Cardiac muscle cell (in vitro differentiated cells and primary cell): ENCODE measurements at regions not wholly inside any gene's neighbourhood (a gene's known extent, or its start where the extent isn't known, plus 50 kb on each side); places are given as distances from the start of the nearest gene placed in this dataset.

Experiments used
- DNase-seq, 2 donors: peaks; one replicate each; pipeline versions ENCODE4 v3.0.0 to v3.0.0-alpha.2; 2010 to 2017; ENCODE audit warnings: low read depth in 1 of 2, low spot score in 1 of 2
- H3K27ac ChIP-seq: fragments of 200-600 bp; sonication (generic); 2 replicates; pipeline ENCODE4 v1.5.1; 2016
- H3K27me3 ChIP-seq: fragments of 200-600 bp; sonication (generic); 2 replicates; pipeline ENCODE4 v1.6.0; 2016; ENCODE audit warnings: control low read depth
- H3K36me3 ChIP-seq: fragments of 200-600 bp; sonication (generic); 2 replicates; pipeline ENCODE4 v1.5.1; 2016; ENCODE audit warnings: control low read depth
- H3K4me1 ChIP-seq: fragments of 200-600 bp; sonication (generic); 2 replicates; pipeline ENCODE4 v1.8.1; 2017; ENCODE audit warnings: low read depth, mild to moderate bottlenecking, mixed run types
- H3K4me3 ChIP-seq: fragments of 200-600 bp; sonication (generic); 2 replicates; pipeline ENCODE4 v1.5.1; 2016; ENCODE audit warnings: mild to moderate bottlenecking
- H3K9me3 ChIP-seq: fragments of 200-600 bp; sonication (generic); 2 replicates; pipeline ENCODE4 v1.5.1; 2017; ENCODE audit warnings: low read depth, mild to moderate bottlenecking, control low read depth
- CTCF ChIP-seq: IDR thresholded peaks from 2 replicates; pipeline ENCODE4 v1.5.1; 2012; ENCODE audit warnings: low read depth, mild to moderate bottlenecking, low read length

- no peaks in the 10 kb centered on the region for H3K27me3 ChIP-seq
- H3K9me3 ChIP-seq = no peaks in the 10 kb centered on the region
- TF ChIP-seq CTCF = no peak
- no peak for DNase-seq
- H3K4me1 ChIP-seq = no peaks in the 10 kb centered on the region
- no peaks in the 10 kb centered on the region for H3K36me3 ChIP-seq
- H3K4me3 ChIP-seq = no peak overlapping the region
- no peak overlapping the region for H3K27ac ChIP-seq
Observed at GRCh38 chr3:84074767-84075166, 884.0 kb upstream of the CADM2 start.

GRCh38 chr3:84077479-84077878, 881.3 kb upstream of the CADM2 start:
- no peaks in the 10 kb centered on the region for H3K36me3 ChIP-seq
- H3K27me3 ChIP-seq = no peaks in the 10 kb centered on the region
- no peak for DNase-seq
- no peak overlapping the region for H3K4me3 ChIP-seq
- TF ChIP-seq CTCF = no peak
- H3K4me1 ChIP-seq = no peaks in the 10 kb centered on the region
- H3K9me3 ChIP-seq = no peaks in the 10 kb centered on the region
- no peak overlapping the region for H3K27ac ChIP-seq

GRCh38 chr3:84082726-84083125, 876.1 kb upstream of the CADM2 start:
- H3K27ac ChIP-seq = no peak overlapping the region
- no peak for DNase-seq
- H3K36me3 ChIP-seq = no peaks in the 10 kb centered on the region
- no peaks in the 10 kb centered on the region for H3K4me1 ChIP-seq
- no peaks in the 10 kb centered on the region for H3K27me3 ChIP-seq
- no peak overlapping the region for H3K4me3 ChIP-seq
- TF ChIP-seq CTCF = no peak
- H3K9me3 ChIP-seq = no peaks in the 10 kb centered on the region

- DNase-seq = no peak
- no peak for TF ChIP-seq CTCF
- Histone ChIP-seq H3K4me1 (no peaks in the 10 kb centered on the region), H3K27ac (no peak overlapping the region), H3K27me3 (no peaks in the 10 kb centered on the region), H3K9me3 (no peaks in the 10 kb centered on the region), H3K4me3 (no peak overlapping the region), H3K36me3 (no peaks in the 10 kb centered on the region)
Observed at GRCh38 chr3:84092907-84093306, 865.9 kb upstream of the CADM2 start.

GRCh38 chr3:84096188-84096587, 862.6 kb upstream of the CADM2 start:
- H3K9me3 ChIP-seq = no peaks in the 10 kb centered on the region
- no peaks in the 10 kb centered on the region for H3K27me3 ChIP-seq
- TF ChIP-seq CTCF = no peak
- H3K27ac ChIP-seq = no peak overlapping the region
- no peak overlapping the region for H3K4me3 ChIP-seq
- no peaks in the 10 kb centered on the region for H3K4me1 ChIP-seq
- H3K36me3 ChIP-seq = no peaks in the 10 kb centered on the region
- DNase-seq = no peak

- Histone ChIP-seq H3K36me3 (no peaks in the 10 kb centered on the region), H3K27ac (no peak overlapping the region), H3K27me3 (no peaks in the 10 kb centered on the region), H3K4me3 (no peak overlapping the region), H3K4me1 (no peaks in the 10 kb centered on the region), H3K9me3 (no peaks in the 10 kb centered on the region)
- no peak for TF ChIP-seq CTCF
- no peak for DNase-seq
Observed at GRCh38 chr3:84100861-84101260, 857.9 kb upstream of the CADM2 start.
